ENCODE measurements at regions not wholly inside any gene's neighbourhood (a gene's known extent, or its start where the extent isn't known, plus 50 kb on each side); places are given as distances from the start of the nearest gene placed in this dataset.

- H3K4me1 ChIP-seq (ENCODE audit: control insufficient read depth, insufficient read depth, low read length, poor library complexity, severe bottlenecking) = no peaks in the 10 kb centered on the region
- H3K27ac ChIP-seq (ENCODE audit: insufficient read depth, low read length, poor library complexity, severe bottlenecking) = no peak overlapping the region
- DNase-seq = no peak
Measured at GRCh38 chr11:112523951-112524350, 263.3 kb upstream of the PLET1 start.

DNA sequence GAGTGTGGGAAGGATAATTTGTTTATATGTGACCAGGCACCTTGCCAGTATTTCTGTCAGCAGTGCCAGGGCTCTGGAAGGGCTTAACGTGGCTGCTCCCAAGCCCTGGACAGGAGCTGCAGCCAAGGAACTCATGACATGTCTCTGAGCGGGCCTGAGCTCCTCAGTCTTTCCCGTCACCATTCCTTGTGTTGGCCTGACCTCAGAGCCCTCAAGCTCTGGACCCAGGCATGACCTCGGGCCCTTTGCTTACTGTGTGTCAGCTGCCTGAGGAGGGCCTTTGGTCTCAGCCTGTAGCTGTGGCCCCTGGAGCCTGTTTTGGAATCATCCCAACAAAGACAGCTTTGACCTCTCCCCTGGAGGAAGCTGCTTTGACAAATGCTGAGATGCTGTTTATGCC is 264.1 kb upstream of the PLET1 start:
- DNase-seq = no peak
- no peaks in the 10 kb centered on the region for H3K36me3 ChIP-seq (ENCODE audit: control insufficient read depth, insufficient read depth, low read length)

More at GRCh38 chr11:112523951-112524350, 263.3 kb upstream of the PLET1 start:
- Histone ChIP-seq H3K4me3 (ENCODE audit: insufficient read depth, low read depth, low read length, poor library complexity, severe bottlenecking) (no peak overlapping the region), H3K9me3 (ENCODE audit: control insufficient read depth, low read length) (no peaks in the 10 kb centered on the region), H3K36me3 (ENCODE audit: control insufficient read depth, insufficient read depth, low read length) (no peaks in the 10 kb centered on the region), H3K27me3 (replicated peaks; ENCODE audit: control insufficient read depth, insufficient read depth, low read length, poor library complexity, severe bottlenecking) (no peaks in the 10 kb centered on the region)

DNA sequence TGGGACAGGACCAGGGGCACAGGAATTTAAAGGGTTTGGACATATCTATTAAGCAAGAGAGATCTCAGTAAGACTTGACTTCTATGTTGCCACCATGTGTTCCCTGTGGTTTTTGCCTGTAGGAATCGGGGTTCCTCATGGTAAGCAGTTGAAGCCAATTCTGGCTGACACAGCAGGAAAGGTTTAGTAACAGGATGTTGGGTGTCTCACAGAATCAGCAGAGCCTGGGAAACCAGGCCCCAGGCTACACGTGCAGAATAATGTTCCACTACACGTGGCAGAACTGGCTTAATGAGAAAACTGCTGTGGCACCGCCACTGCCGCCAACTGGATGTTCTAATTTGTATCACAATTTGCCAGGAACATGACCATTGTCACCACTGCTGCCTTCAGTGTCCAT is 264.6 kb upstream of the PLET1 start:
- no peak for DNase-seq
- Histone ChIP-seq H3K27me3 (replicated peaks; ENCODE audit: control insufficient read depth, insufficient read depth, low read length, poor library complexity, severe bottlenecking) (no peaks in the 10 kb centered on the region), H3K9me3 (ENCODE audit: control insufficient read depth, low read length) (no peaks in the 10 kb centered on the region), H3K4me1 (ENCODE audit: control insufficient read depth, insufficient read depth, low read length, poor library complexity, severe bottlenecking) (no peaks in the 10 kb centered on the region), H3K27ac (ENCODE audit: insufficient read depth, low read length, poor library complexity, severe bottlenecking) (no peak overlapping the region), H3K4me3 (ENCODE audit: insufficient read depth, low read depth, low read length, poor library complexity, severe bottlenecking) (no peak overlapping the region), H3K36me3 (ENCODE audit: control insufficient read depth, insufficient read depth, low read length) (no peaks in the 10 kb centered on the region)

More for the DNA sequence above, 264.1 kb upstream of the PLET1 start:
- Histone ChIP-seq H3K4me1 (ENCODE audit: control insufficient read depth, insufficient read depth, low read length, poor library complexity, severe bottlenecking) (no peaks in the 10 kb centered on the region), H3K9me3 (ENCODE audit: control insufficient read depth, low read length) (no peaks in the 10 kb centered on the region), H3K27me3 (replicated peaks; ENCODE audit: control insufficient read depth, insufficient read depth, low read length, poor library complexity, severe bottlenecking) (no peaks in the 10 kb centered on the region), H3K4me3 (ENCODE audit: insufficient read depth, low read depth, low read length, poor library complexity, severe bottlenecking) (no peak overlapping the region), H3K27ac (ENCODE audit: insufficient read depth, low read length, poor library complexity, severe bottlenecking) (no peak overlapping the region)

DNA sequence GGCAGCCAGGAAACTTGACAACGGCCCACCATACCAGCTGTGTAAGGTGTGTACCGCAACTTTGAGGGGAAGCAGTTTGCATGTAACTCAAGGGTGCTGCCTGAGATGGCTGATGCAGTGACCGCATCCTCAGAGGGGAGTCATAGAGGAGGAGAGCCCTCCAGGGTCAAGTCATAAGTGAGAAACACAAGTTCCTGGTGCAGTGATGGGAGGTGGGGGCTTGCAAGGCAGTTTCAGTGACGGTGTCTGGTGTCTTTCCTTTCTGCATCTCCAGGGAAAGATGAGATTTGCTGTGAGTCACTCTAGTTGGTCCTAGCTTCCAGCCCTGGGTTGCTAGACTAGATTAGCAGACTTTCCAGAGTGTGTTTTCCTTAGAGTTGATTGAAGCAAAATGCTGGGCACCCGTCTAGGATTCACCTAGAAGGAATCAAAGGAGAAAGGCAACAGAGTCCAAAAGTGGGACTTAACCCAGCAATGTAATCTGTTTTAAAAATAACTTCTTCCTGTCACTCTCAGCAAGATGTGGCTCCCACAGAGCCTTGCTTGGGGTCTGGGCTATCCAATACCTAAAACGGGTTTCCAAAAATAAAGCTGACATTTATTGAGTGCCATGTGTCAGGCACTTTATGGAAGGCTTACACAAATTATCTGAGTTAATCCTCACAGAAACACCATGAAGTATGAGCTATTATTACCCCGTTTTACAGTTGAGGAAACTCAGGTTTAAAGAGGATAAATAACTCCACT is 265.4 kb upstream of the PLET1 start:
- no peaks in the 10 kb centered on the region for H3K4me1 ChIP-seq (ENCODE audit: control insufficient read depth, insufficient read depth, low read length, poor library complexity, severe bottlenecking)
- H3K36me3 ChIP-seq (ENCODE audit: control insufficient read depth, insufficient read depth, low read length) = no peaks in the 10 kb centered on the region
- H3K27me3 ChIP-seq (replicated peaks; ENCODE audit: control insufficient read depth, insufficient read depth, low read length, poor library complexity, severe bottlenecking) = no peaks in the 10 kb centered on the region
- H3K4me3 ChIP-seq (ENCODE audit: insufficient read depth, low read depth, low read length, poor library complexity, severe bottlenecking) = no peak overlapping the region
- no peaks in the 10 kb centered on the region for H3K9me3 ChIP-seq (ENCODE audit: control insufficient read depth, low read length)
- no peak for DNase-seq
- no peak overlapping the region for H3K27ac ChIP-seq (ENCODE audit: insufficient read depth, low read length, poor library complexity, severe bottlenecking)

DNA sequence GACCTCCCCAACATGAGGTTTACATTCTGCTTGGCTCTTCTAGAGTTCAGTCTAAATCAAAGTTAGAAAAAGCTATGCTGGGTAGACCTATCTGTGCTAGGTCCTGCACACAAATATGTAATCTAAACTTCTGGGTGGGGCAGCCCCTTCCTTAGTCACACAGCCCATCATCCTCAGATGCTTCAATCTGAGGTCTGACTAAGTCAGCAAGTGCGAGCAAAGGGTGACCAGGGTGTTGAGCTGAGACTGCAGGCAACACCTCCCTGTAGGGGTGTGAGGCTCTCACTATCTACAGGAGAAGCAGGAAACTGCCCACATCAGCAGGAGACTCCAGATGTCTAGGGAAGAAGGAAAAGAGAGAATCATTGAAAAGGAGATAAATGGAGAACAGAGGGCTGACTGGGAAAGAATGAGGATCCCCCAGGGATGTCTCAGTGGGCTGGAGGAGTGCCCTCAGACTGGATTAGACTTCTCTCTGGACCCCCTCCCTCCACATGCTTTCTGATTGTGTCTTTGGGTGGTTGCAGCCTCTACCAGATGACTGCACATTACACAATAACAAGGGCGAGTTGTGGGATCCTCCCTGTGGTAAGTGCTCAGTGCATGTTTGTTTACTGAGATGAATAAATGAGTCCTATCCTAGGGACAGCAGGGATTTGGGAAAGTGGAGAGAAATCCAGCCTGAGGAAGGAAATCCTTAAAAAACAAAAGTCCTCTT is 266.2 kb upstream of the PLET1 start:
- Histone ChIP-seq H3K4me3 (ENCODE audit: insufficient read depth, low read depth, low read length, poor library complexity, severe bottlenecking) (no peak overlapping the region), H3K27ac (ENCODE audit: insufficient read depth, low read length, poor library complexity, severe bottlenecking) (no peak overlapping the region), H3K27me3 (replicated peaks; ENCODE audit: control insufficient read depth, insufficient read depth, low read length, poor library complexity, severe bottlenecking) (no peaks in the 10 kb centered on the region), H3K4me1 (ENCODE audit: control insufficient read depth, insufficient read depth, low read length, poor library complexity, severe bottlenecking) (no peaks in the 10 kb centered on the region), H3K36me3 (ENCODE audit: control insufficient read depth, insufficient read depth, low read length) (no peaks in the 10 kb centered on the region), H3K9me3 (ENCODE audit: control insufficient read depth, low read length) (no peaks in the 10 kb centered on the region)
- DNase-seq = no peak

GRCh38 chr11:112529071-112529470 is 268.4 kb upstream of the PLET1 start:
- no peak for DNase-seq
- Histone ChIP-seq H3K36me3 (ENCODE audit: control insufficient read depth, insufficient read depth, low read length) (no peaks in the 10 kb centered on the region), H3K9me3 (ENCODE audit: control insufficient read depth, low read length) (no peaks in the 10 kb centered on the region), H3K27ac (ENCODE audit: insufficient read depth, low read length, poor library complexity, severe bottlenecking) (no peak overlapping the region), H3K27me3 (replicated peaks; ENCODE audit: control insufficient read depth, insufficient read depth, low read length, poor library complexity, severe bottlenecking) (no peaks in the 10 kb centered on the region), H3K4me1 (ENCODE audit: control insufficient read depth, insufficient read depth, low read length, poor library complexity, severe bottlenecking) (no peaks in the 10 kb centered on the region), H3K4me3 (ENCODE audit: insufficient read depth, low read depth, low read length, poor library complexity, severe bottlenecking) (no peak overlapping the region)

DNA sequence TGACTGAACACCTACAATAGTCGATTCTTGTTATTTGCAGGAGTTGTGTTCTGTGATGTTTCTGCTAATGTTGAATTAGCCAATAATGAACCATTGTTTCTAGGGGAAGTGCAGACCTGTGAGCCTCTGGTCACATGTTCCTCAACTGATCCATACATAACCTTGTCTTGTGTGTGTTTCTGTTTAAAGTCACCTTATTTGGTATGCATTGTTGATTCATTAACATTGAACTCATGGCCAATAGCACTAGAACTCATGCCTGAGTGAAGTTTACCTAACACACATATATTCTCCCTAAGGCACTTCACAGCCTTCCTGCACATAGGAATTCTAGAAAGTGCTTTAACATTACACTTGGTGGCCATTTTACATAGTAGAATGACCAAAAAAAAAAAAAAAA is 271.8 kb upstream of the PLET1 start:
- DNase-seq = no peak
- Histone ChIP-seq H3K27ac (ENCODE audit: insufficient read depth, low read length, poor library complexity, severe bottlenecking) (no peak overlapping the region), H3K36me3 (ENCODE audit: control insufficient read depth, insufficient read depth, low read length) (no peaks in the 10 kb centered on the region), H3K4me3 (ENCODE audit: insufficient read depth, low read depth, low read length, poor library complexity, severe bottlenecking) (no peak overlapping the region), H3K9me3 (ENCODE audit: control insufficient read depth, low read length) (no peaks in the 10 kb centered on the region), H3K27me3 (replicated peaks; ENCODE audit: control insufficient read depth, insufficient read depth, low read length, poor library complexity, severe bottlenecking) (no peaks in the 10 kb centered on the region), H3K4me1 (ENCODE audit: control insufficient read depth, insufficient read depth, low read length, poor library complexity, severe bottlenecking) (no peaks in the 10 kb centered on the region)

GRCh38 chr11:112533682-112534081 is 273.0 kb upstream of the PLET1 start:
- Histone ChIP-seq H3K36me3 (ENCODE audit: control insufficient read depth, insufficient read depth, low read length) (no peaks in the 10 kb centered on the region), H3K27ac (ENCODE audit: insufficient read depth, low read length, poor library complexity, severe bottlenecking) (no peak overlapping the region), H3K27me3 (replicated peaks; ENCODE audit: control insufficient read depth, insufficient read depth, low read length, poor library complexity, severe bottlenecking) (no peaks in the 10 kb centered on the region), H3K4me1 (ENCODE audit: control insufficient read depth, insufficient read depth, low read length, poor library complexity, severe bottlenecking) (no peaks in the 10 kb centered on the region), H3K4me3 (ENCODE audit: insufficient read depth, low read depth, low read length, poor library complexity, severe bottlenecking) (no peak overlapping the region), H3K9me3 (ENCODE audit: control insufficient read depth, low read length) (no peaks in the 10 kb centered on the region)
- DNase-seq = no peak

DNA sequence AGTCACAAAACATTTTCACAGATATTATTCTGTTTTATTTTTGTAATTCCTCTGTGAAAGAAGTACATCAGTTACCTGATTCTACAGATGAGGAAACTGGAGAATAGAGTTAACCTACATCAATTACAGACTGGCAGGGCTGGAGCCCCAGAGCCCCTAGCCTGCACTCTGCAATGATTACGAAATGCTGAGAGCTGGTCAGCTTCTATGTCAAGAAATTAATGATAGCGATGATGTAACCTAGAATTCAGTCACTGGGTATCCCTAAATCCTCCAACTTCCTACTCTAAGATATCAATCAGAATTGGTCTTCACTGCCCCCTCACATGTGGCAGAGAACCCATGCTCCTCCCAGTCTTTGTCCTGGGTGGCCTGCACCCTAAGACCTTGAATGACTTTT is 273.5 kb upstream of the PLET1 start:
- Histone ChIP-seq H3K4me3 (ENCODE audit: insufficient read depth, low read depth, low read length, poor library complexity, severe bottlenecking) (no peak overlapping the region), H3K27ac (ENCODE audit: insufficient read depth, low read length, poor library complexity, severe bottlenecking) (no peak overlapping the region), H3K4me1 (ENCODE audit: control insufficient read depth, insufficient read depth, low read length, poor library complexity, severe bottlenecking) (no peaks in the 10 kb centered on the region), H3K36me3 (ENCODE audit: control insufficient read depth, insufficient read depth, low read length) (no peaks in the 10 kb centered on the region), H3K27me3 (replicated peaks; ENCODE audit: control insufficient read depth, insufficient read depth, low read length, poor library complexity, severe bottlenecking) (no peaks in the 10 kb centered on the region), H3K9me3 (ENCODE audit: control insufficient read depth, low read length) (no peaks in the 10 kb centered on the region)
- no peak for DNase-seq

- Histone ChIP-seq H3K4me3 (ENCODE audit: insufficient read depth, low read depth, low read length, poor library complexity, severe bottlenecking) (no peak overlapping the region), H3K4me1 (ENCODE audit: control insufficient read depth, insufficient read depth, low read length, poor library complexity, severe bottlenecking) (peaks cover 5% of the 10 kb centered on the region), H3K27me3 (replicated peaks; ENCODE audit: control insufficient read depth, insufficient read depth, low read length, poor library complexity, severe bottlenecking) (no peaks in the 10 kb centered on the region), H3K27ac (ENCODE audit: insufficient read depth, low read length, poor library complexity, severe bottlenecking) (no peak overlapping the region), H3K9me3 (ENCODE audit: control insufficient read depth, low read length) (no peaks in the 10 kb centered on the region), H3K36me3 (ENCODE audit: control insufficient read depth, insufficient read depth, low read length) (no peaks in the 10 kb centered on the region)
- no peak for DNase-seq
Measured at GRCh38 chr11:112537026-112537425, 276.4 kb upstream of the PLET1 start.

All from effector memory CD4-positive, alpha-beta T cell (primary cell).